GM12878 (cell line): ENCODE measurements at regions not wholly inside any gene's neighbourhood (a gene's known extent, or its start where the extent isn't known, plus 50 kb on each side); places are given as distances from the start of the nearest gene placed in this dataset.

Source experiments
- BRCA1 ChIP-seq: IDR thresholded peaks from 2 replicates; pipeline ENCODE4 v1.6.1; 2011; ENCODE audit warnings: low read depth, low read length, improper control_type of control experiment
- CREB1 ChIP-seq: IDR thresholded peaks from 2 replicates; pipeline ENCODE4 v1.6.1; 2012; ENCODE audit warnings: low read depth, mild to moderate bottlenecking, inconsistent platforms
- FOXM1 ChIP-seq: IDR thresholded peaks from 2 replicates; pipeline ENCODE4 v1.6.1; 2012; ENCODE audit warnings: low read depth, mild to moderate bottlenecking, inconsistent platforms, low read length, moderate library complexity
- GABPA ChIP-seq: IDR thresholded peaks from 2 replicates; pipeline ENCODE4 v1.6.1; 2014; ENCODE audit warnings: antibody characterized with exemption, low read depth, mild to moderate bottlenecking, inconsistent platforms
- HDAC2 ChIP-seq: fragments of 200-600 bp; sonication (generic); IDR thresholded peaks from 2 replicates; pipeline ENCODE4 v1.6.1; 2017
- KAT2A ChIP-seq: conservative IDR thresholded peaks from 2 replicates; pipeline ENCODE4 v1.6.1; 2011; ENCODE audit warnings: low read depth, low read length; ENCODE audit not compliant: control insufficient read depth
- POU2F2 ChIP-seq: IDR thresholded peaks from 3 replicates; pipeline ENCODE4 v1.6.1; 2011; ENCODE audit warnings: low read depth, mild to moderate bottlenecking, low read length, borderline replicate concordance
- TBL1XR1 ChIP-seq: IDR thresholded peaks from 2 replicates; pipeline ENCODE4 v1.6.1; 2012; ENCODE audit warnings: low read depth, low read length, improper control_type of control experiment
- ZNF274 ChIP-seq: IDR thresholded peaks from one replicate; pipeline ENCODE4 v1.8.0; 2011; ENCODE audit not compliant: insufficient read length, insufficient read depth
- TF ChIP-seq, protein P1 (sequence below): IDR thresholded peaks from 2 replicates; pipeline ENCODE4 v1.6.1; 2012; ENCODE audit warnings: low read depth, low read length, improper control_type of control experiment
- TF ChIP-seq, protein P2 (sequence below): IDR thresholded peaks from 2 replicates; pipeline ENCODE4 v1.6.1; 2012; ENCODE audit warnings: mild to moderate bottlenecking, low read depth, low read length
- TF ChIP-seq, protein P3 (sequence below), 3 experiments: IDR thresholded peaks in 2 of 3; conservative IDR thresholded peaks in 1 of 3; 2 replicates each; pipeline ENCODE4 v1.5.1; 2011; ENCODE audit warnings: low read depth in 3 of 3, low read length in 3 of 3, mild to moderate bottlenecking in 3 of 3, control low read depth in 2 of 3, moderate library complexity in 2 of 3, inconsistent platforms in 1 of 3, mixed read lengths in 1 of 3; ENCODE audit not compliant: control insufficient read depth in 2 of 3, insufficient read depth in 1 of 3; ENCODE audit errors: extremely low read depth in 1 of 3

DNA sequence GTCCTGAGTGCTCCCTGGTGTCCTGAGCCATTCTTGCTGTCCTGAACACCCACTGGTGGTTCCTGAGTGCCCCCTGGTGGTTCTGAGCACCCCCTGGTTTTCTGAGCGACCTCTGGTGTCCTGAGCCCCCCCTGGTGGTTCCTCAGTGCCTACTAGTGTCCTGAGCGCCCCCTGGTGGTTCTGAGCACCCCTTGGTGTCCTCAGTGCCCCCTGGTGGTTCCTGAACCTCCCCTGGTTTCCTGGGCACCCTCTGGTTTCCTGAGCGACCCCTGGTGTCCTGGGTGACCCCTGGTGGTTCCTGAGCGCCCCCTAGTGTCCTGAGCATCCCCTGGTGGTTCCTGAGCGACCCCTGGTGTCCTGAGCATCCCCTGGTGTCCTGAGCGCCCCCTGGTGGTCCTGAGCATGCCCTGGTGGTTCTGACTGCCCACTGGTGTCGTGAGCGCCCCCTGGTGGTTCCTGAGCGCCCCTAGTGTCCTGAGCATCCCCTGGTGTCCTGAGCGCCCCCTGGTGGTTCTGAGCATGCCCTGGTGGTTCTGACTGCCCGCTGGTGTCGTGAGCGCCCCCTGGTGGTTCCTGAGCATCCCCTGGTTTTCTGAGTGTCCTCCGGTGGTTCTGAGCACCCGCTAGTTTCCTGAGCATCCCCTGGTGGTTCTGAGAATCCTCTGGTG, 473.1 kb downstream of the TMEM121 start:
- TF ChIP-seq HDAC2 (no peak), ZNF274 (no peak), KAT2A (no peak), BRCA1 (no peak), GABPA (no peak), FOXM1 (peak; percentile 86), TBL1XR1 (no peak), POU2F2 (no peak), CREB1 (no peak; the same call in 1 of the 2 replicates)
- TF ChIP-seq, protein P1, sequence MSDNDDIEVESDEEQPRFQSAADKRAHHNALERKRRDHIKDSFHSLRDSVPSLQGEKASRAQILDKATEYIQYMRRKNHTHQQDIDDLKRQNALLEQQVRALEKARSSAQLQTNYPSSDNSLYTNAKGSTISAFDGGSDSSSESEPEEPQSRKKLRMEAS: no peak
- TF ChIP-seq, protein P2, sequence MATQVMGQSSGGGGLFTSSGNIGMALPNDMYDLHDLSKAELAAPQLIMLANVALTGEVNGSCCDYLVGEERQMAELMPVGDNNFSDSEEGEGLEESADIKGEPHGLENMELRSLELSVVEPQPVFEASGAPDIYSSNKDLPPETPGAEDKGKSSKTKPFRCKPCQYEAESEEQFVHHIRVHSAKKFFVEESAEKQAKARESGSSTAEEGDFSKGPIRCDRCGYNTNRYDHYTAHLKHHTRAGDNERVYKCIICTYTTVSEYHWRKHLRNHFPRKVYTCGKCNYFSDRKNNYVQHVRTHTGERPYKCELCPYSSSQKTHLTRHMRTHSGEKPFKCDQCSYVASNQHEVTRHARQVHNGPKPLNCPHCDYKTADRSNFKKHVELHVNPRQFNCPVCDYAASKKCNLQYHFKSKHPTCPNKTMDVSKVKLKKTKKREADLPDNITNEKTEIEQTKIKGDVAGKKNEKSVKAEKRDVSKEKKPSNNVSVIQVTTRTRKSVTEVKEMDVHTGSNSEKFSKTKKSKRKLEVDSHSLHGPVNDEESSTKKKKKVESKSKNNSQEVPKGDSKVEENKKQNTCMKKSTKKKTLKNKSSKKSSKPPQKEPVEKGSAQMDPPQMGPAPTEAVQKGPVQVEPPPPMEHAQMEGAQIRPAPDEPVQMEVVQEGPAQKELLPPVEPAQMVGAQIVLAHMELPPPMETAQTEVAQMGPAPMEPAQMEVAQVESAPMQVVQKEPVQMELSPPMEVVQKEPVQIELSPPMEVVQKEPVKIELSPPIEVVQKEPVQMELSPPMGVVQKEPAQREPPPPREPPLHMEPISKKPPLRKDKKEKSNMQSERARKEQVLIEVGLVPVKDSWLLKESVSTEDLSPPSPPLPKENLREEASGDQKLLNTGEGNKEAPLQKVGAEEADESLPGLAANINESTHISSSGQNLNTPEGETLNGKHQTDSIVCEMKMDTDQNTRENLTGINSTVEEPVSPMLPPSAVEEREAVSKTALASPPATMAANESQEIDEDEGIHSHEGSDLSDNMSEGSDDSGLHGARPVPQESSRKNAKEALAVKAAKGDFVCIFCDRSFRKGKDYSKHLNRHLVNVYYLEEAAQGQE: no peak
- TF ChIP-seq, protein P3, sequence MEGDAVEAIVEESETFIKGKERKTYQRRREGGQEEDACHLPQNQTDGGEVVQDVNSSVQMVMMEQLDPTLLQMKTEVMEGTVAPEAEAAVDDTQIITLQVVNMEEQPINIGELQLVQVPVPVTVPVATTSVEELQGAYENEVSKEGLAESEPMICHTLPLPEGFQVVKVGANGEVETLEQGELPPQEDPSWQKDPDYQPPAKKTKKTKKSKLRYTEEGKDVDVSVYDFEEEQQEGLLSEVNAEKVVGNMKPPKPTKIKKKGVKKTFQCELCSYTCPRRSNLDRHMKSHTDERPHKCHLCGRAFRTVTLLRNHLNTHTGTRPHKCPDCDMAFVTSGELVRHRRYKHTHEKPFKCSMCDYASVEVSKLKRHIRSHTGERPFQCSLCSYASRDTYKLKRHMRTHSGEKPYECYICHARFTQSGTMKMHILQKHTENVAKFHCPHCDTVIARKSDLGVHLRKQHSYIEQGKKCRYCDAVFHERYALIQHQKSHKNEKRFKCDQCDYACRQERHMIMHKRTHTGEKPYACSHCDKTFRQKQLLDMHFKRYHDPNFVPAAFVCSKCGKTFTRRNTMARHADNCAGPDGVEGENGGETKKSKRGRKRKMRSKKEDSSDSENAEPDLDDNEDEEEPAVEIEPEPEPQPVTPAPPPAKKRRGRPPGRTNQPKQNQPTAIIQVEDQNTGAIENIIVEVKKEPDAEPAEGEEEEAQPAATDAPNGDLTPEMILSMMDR (IDR thresholded peaks at IDR 0.05 in 2 of 3, conservative IDR thresholded peaks at IDR 0.05 in 1 of 3; ENCODE audit: control insufficient read depth in 2 of 3, extremely low read depth in 1 of 3, insufficient read depth in 1 of 3, low read depth in 3 of 3, low read length in 3 of 3): peak in 1 of 3 experiments; percentile 96; a peak in 3 of 6 replicates
